Suprapubic skin (tissue), 4 donors: ENCODE measurements at regions not wholly inside any gene's neighbourhood (a gene's known extent, or its start where the extent isn't known, plus 50 kb on each side); places are given as distances from the start of the nearest gene placed in this dataset.

Experiments
- DNase-seq, 2 donors: peaks; one replicate each; pipeline ENCODE4 v3.0.0-alpha.2; 2019; ENCODE audit warnings: low spot score in 2 of 2
- H3K27ac ChIP-seq: fragments of 200-600 bp; sonication (generic); one replicate; pipeline ENCODE4 v1.5.1; 2019
- H3K27me3 ChIP-seq: fragments of 200-600 bp; sonication (generic); one replicate; pipeline ENCODE4 v1.5.1; 2019
- H3K36me3 ChIP-seq: fragments of 200-600 bp; sonication (generic); one replicate; pipeline ENCODE4 v1.5.1; 2019
- H3K4me1 ChIP-seq: fragments of 200-600 bp; sonication (generic); one replicate; pipeline ENCODE4 v1.5.1; 2019
- H3K4me3 ChIP-seq: fragments of 200-600 bp; sonication (generic); one replicate; pipeline ENCODE4 v1.5.1; 2019; ENCODE audit warnings: mild to moderate bottlenecking
- H3K9me3 ChIP-seq: fragments of 200-600 bp; sonication (generic); one replicate; pipeline ENCODE4 v1.5.1; 2019
- EP300 ChIP-seq: sonication (generic); formaldehyde crosslinking; IDR thresholded peaks from one replicate; pipeline ENCODE4 v1.6.1; 2017; ENCODE audit warnings: antibody characterized with exemption
- POLR2A ChIP-seq, 2 donors: fragments of 450-650 bp; IDR thresholded peaks; one replicate each; pipeline ENCODE4 v1.6.1; 2017; ENCODE audit warnings: antibody characterized with exemption in 2 of 2, mild to moderate bottlenecking in 2 of 2, moderate library complexity in 2 of 2
- POLR2AphosphoS5 ChIP-seq, 3 donors: sonication (generic); formaldehyde crosslinking; IDR thresholded peaks; one replicate each; pipeline ENCODE4 v1.6.1; 2017; ENCODE audit warnings: antibody characterized with exemption in 3 of 3
- WGBS: methylation state at CpG from one replicate; pipeline ENCODE4 v1.1.5; 2018; 5-methylcytosine and 5-hydroxymethylcytosine counted together
- TF ChIP-seq, protein P1 (sequence below), 2 donors: fragments of 200-600 bp in 1 of 2; fragments of 450-650 bp in 1 of 2; sonication (generic) in 1 of 2; IDR thresholded peaks; one replicate each; pipeline ENCODE4 v1.5.1; 2016 to 2019; ENCODE audit warnings: antibody characterized with exemption in 2 of 2, mild to moderate bottlenecking in 1 of 2, moderate library complexity in 1 of 2

DNA sequence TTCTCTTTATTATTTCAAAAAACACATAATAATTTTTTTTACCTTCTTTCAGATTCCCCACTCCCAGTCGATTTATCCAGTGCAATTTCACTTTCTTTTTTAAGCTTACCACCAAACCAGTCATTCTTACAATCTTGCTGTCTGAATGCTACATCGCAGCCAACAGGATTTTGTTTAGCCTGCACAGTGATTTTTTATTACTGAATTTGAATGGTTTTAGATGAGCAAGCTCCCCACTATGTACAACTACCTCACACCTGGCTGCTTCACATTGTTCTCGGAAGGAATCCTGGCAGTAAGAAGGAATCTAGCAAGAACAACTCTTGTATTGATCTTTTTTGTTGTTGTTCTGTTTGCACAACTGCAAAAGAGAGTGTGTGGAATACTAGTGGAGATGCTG is 668.1 kb upstream of the WWC1 start:
- Histone ChIP-seq H3K27me3 (no peaks in the 10 kb centered on the region), H3K27ac (no peak overlapping the region), H3K4me1 (no peaks in the 10 kb centered on the region), H3K4me3 (no peak overlapping the region), H3K36me3 (no peaks in the 10 kb centered on the region), H3K9me3 (no peaks in the 10 kb centered on the region)
- DNase-seq, result no peak
- TF ChIP-seq, protein P1, sequence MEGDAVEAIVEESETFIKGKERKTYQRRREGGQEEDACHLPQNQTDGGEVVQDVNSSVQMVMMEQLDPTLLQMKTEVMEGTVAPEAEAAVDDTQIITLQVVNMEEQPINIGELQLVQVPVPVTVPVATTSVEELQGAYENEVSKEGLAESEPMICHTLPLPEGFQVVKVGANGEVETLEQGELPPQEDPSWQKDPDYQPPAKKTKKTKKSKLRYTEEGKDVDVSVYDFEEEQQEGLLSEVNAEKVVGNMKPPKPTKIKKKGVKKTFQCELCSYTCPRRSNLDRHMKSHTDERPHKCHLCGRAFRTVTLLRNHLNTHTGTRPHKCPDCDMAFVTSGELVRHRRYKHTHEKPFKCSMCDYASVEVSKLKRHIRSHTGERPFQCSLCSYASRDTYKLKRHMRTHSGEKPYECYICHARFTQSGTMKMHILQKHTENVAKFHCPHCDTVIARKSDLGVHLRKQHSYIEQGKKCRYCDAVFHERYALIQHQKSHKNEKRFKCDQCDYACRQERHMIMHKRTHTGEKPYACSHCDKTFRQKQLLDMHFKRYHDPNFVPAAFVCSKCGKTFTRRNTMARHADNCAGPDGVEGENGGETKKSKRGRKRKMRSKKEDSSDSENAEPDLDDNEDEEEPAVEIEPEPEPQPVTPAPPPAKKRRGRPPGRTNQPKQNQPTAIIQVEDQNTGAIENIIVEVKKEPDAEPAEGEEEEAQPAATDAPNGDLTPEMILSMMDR (IDR thresholded peaks at IDR 0.05), result no peak
- TF ChIP-seq EP300 (no peak), POLR2AphosphoS5 (IDR thresholded peaks at IDR 0.05) (no peak), POLR2A (IDR thresholded peaks at IDR 0.05) (no peak)
- 46% methylated on average over 3 of the region's 3 CpGs for WGBS

DNA sequence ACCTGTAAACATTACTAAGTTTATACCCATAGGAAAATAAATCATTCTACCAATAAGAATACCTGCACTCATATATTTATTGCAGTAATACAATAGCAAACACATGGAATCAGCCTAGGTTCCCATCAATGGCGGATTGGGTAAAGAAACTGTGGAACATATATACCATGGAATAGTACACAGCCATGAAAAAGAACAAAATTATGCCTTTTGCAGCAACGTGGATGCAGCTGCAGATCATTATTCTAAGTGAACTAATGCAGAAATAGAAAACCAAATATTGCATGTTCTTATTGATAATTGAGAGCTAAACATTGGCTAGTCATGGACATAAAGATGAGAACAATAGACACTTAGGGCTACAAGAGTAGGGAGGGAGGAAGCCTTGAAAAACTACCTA is 667.4 kb upstream of the WWC1 start:
- DNase-seq, result no peak
- Histone ChIP-seq H3K27me3 (no peaks in the 10 kb centered on the region), H3K36me3 (no peaks in the 10 kb centered on the region), H3K9me3 (no peaks in the 10 kb centered on the region), H3K4me1 (no peaks in the 10 kb centered on the region), H3K4me3 (no peak overlapping the region), H3K27ac (no peak overlapping the region)
- TF ChIP-seq POLR2A (IDR thresholded peaks at IDR 0.05) (no peak), EP300 (no peak), POLR2AphosphoS5 (IDR thresholded peaks at IDR 0.05) (no peak)
- TF ChIP-seq, protein P1 (IDR thresholded peaks at IDR 0.05), result no peak
- 87% methylated on average over 2 of the region's 2 CpGs for WGBS

DNA sequence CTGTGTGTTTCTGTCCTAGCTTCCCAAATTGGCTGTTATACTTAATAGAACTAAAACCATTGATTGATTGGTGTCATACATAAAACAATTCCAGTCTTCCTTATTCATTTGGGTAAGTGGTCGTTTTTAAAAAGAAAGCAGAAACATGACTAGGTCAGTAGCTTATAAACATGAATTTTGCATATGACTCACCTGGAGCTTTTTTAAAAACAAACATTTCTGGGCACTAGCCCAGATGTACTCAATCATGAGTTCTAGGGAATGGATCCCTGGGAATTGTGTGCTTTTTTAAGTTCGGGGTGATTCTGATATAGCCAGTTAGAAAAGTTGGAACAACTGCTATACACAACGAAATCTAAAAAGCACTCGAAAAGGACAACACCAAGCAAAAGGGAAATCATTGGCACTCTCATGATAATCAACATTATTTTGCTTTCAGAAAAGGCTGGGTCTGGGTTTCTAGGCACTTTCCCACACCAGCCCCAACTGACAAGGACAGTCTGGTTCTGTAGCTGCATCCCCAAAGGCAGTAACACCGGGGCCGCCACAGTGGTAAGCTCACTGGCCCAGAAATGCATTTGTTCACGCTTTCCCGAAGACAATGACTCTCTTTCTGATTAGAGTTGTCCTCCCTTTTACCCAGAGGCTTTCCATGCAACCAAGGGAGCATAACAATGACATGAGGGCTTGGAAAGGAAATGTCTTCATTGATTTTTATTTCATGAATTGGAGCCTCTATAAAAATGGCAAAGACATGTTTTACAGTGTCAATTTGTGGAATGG is 664.9 kb upstream of the WWC1 start:
- no peaks in the 10 kb centered on the region for H3K4me1 ChIP-seq
- H3K9me3 ChIP-seq, result no peaks in the 10 kb centered on the region
- TF ChIP-seq EP300 (no peak), POLR2A (IDR thresholded peaks at IDR 0.05) (no peak), POLR2AphosphoS5 (IDR thresholded peaks at IDR 0.05) (no peak)
- TF ChIP-seq, protein P1 (IDR thresholded peaks at IDR 0.05), result no peak
- H3K4me3 ChIP-seq, result no peak overlapping the region
- no peak for DNase-seq
- no peak overlapping the region for H3K27ac ChIP-seq
- no peaks in the 10 kb centered on the region for H3K36me3 ChIP-seq
- 77% methylated on average over 8 of the region's 8 CpGs for WGBS
- H3K27me3 ChIP-seq, result no peaks in the 10 kb centered on the region

DNA sequence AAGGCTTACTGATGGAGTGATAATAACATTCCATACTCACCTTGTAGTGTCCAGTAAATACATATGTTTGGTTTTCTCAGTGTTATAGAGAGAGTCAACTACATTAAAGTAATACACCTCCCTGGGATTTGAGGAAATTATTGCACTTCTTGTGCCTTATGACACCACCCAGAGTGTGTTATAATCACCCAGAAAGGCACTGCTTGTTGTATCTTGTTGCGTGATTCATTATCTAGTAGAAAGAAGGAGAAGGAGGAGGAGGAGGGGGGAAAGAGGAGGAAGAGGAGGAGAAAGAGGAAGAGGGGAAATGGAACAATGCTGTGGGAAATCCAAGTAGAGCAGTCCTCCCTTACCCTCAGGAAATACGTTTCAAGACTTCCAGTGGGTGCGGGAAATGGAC is 661.8 kb upstream of the WWC1 start:
- Histone ChIP-seq H3K9me3 (no peaks in the 10 kb centered on the region), H3K4me1 (peaks cover 5% of the 10 kb centered on the region), H3K4me3 (no peak overlapping the region), H3K27me3 (no peaks in the 10 kb centered on the region), H3K36me3 (no peaks in the 10 kb centered on the region), H3K27ac (no peak overlapping the region)
- 69% methylated on average over 3 of the region's 3 CpGs for WGBS
- no peak for DNase-seq
- TF ChIP-seq POLR2AphosphoS5 (IDR thresholded peaks at IDR 0.05) (no peak), POLR2A (IDR thresholded peaks at IDR 0.05) (no peak), EP300 (no peak)
- TF ChIP-seq, protein P1 (IDR thresholded peaks at IDR 0.05), result no peak

DNA sequence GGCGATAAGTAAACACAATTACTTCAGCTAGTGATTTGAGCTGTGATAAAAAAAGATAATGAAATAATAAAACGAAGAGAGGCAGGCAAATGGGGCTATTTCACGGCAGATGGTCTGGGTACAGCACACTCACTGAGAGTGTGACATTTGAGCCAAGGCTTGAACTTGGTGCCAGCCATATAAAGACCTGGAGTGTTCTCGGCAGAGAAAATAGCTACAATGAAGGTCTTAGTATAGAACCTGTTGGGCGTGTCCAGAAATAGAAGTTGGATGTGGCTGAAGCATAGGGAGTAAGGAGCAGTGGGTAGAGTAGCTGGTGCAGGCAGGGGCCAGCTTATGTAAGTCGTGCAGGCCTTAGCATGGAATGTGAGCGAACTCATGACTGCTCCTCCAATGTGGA is 660.3 kb upstream of the WWC1 start:
- no peak overlapping the region for H3K27ac ChIP-seq
- no peaks in the 10 kb centered on the region for H3K27me3 ChIP-seq
- no peaks in the 10 kb centered on the region for H3K9me3 ChIP-seq
- H3K4me1 ChIP-seq, result peaks cover 5% of the 10 kb centered on the region
- no peak overlapping the region for H3K4me3 ChIP-seq
- 83% methylated on average over 7 of the region's 7 CpGs for WGBS
- TF ChIP-seq POLR2A (IDR thresholded peaks at IDR 0.05) (no peak), POLR2AphosphoS5 (IDR thresholded peaks at IDR 0.05) (no peak), EP300 (no peak)
- TF ChIP-seq, protein P1 (IDR thresholded peaks at IDR 0.05), result no peak
- DNase-seq, result no peak
- H3K36me3 ChIP-seq, result no peaks in the 10 kb centered on the region
